Tibial nerve (tissue), 4 donors: ENCODE measurements at regions not wholly inside any gene's neighbourhood (a gene's known extent, or its start where the extent isn't known, plus 50 kb on each side); places are given as distances from the start of the nearest gene placed in this dataset.
"Not testable (repeated sequence)": the region's sequence is repeated elsewhere in the genome, so short reads cannot be mapped to it uniquely, and the experiment has no call there.

Experiments used
- DNase-seq, 2 donors: peaks; one replicate each; pipeline ENCODE4 v3.0.0-alpha.2; 2019; ENCODE audit warnings: low spot score in 2 of 2
- H3K27ac ChIP-seq, 4 donors: fragments of 200-600 bp; sonication (generic) in 3 of 4; one replicate each; pipeline ENCODE4 v1.5.1; 2017 to 2019; ENCODE audit warnings: mild to moderate bottlenecking in 1 of 4
- H3K27me3 ChIP-seq, 2 donors: fragments of 200-600 bp; sonication (generic) in 1 of 2; one replicate each; pipeline versions ENCODE4 v1.5.1 to v1.6.0; 2017 to 2019
- H3K36me3 ChIP-seq, 3 donors: fragments of 200-600 bp; sonication (generic); one replicate each; pipeline ENCODE4 v1.5.1; 2018 to 2019
- H3K4me1 ChIP-seq, 4 donors: fragments of 200-600 bp; sonication (generic) in 3 of 4; one replicate each; pipeline ENCODE4 v1.5.1; 2017 to 2019
- H3K4me3 ChIP-seq, 4 donors: fragments of 200-600 bp; sonication (generic) in 3 of 4; one replicate each; pipeline ENCODE4 v1.5.1; 2017 to 2019; ENCODE audit warnings: mild to moderate bottlenecking in 1 of 4, moderate library complexity in 1 of 4
- H3K9me3 ChIP-seq, 4 donors: fragments of 200-600 bp; sonication (generic) in 3 of 4; one replicate each; pipeline ENCODE4 v1.5.1; 2017 to 2019
- EP300 ChIP-seq, 2 donors: sonication (generic); formaldehyde crosslinking; IDR thresholded peaks; one replicate each; pipeline ENCODE4 v1.6.1; 2017; ENCODE audit warnings: antibody characterized with exemption in 2 of 2, mild to moderate bottlenecking in 1 of 2
- POLR2A ChIP-seq, 2 donors: fragments of 450-650 bp; IDR thresholded peaks; one replicate each; pipeline ENCODE4 v1.6.1; 2017; ENCODE audit warnings: antibody characterized with exemption in 2 of 2, mild to moderate bottlenecking in 2 of 2, moderate library complexity in 2 of 2
- WGBS, 2 donors: methylation state at CpG; one replicate each; pipeline ENCODE4 v1.1.5; 2018; 5-methylcytosine and 5-hydroxymethylcytosine counted together
- TF ChIP-seq, protein P1 (sequence below), 5 experiments: fragments of 200-600 bp in 3 of 5; fragments of 450-650 bp in 2 of 5; sonication (generic) in 3 of 5; IDR thresholded peaks; one replicate each; pipeline ENCODE4 v1.5.1; 2016 to 2019; ENCODE audit warnings: antibody characterized with exemption in 5 of 5, mild to moderate bottlenecking in 3 of 5, moderate library complexity in 2 of 5

DNA sequence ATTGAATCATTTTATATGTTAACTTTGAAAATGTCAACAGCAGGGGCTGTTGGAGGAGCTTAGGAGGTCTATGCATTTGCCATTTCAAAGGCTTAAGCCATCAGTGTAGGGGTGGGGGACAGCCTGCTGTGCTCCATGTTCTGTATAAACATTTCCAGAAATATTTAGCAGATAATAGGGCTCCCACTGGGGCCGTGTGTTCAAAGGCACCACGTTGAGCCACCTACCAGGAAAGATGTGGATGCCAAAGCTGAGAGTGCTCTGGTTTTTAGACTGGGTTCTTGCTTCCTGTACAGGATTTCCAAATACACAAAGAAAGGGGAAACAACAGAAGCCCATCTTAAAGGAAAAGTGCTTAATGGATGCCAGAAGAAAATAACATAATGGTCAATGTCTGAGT is 219.5 kb downstream of the CENPC start:
- 21 to 26% methylated on average over 2 of the region's 2 CpGs for WGBS, 2 donors
- Histone ChIP-seq H3K27ac (no peak overlapping the region), H3K4me1 (no peaks in the 10 kb centered on the region), H3K27me3 (no peaks in the 10 kb centered on the region), H3K9me3 (no peaks in the 10 kb centered on the region), H3K4me3 (no peak overlapping the region), H3K36me3 (no peaks in the 10 kb centered on the region)
- DNase-seq, result no peak
- TF ChIP-seq, protein P1, sequence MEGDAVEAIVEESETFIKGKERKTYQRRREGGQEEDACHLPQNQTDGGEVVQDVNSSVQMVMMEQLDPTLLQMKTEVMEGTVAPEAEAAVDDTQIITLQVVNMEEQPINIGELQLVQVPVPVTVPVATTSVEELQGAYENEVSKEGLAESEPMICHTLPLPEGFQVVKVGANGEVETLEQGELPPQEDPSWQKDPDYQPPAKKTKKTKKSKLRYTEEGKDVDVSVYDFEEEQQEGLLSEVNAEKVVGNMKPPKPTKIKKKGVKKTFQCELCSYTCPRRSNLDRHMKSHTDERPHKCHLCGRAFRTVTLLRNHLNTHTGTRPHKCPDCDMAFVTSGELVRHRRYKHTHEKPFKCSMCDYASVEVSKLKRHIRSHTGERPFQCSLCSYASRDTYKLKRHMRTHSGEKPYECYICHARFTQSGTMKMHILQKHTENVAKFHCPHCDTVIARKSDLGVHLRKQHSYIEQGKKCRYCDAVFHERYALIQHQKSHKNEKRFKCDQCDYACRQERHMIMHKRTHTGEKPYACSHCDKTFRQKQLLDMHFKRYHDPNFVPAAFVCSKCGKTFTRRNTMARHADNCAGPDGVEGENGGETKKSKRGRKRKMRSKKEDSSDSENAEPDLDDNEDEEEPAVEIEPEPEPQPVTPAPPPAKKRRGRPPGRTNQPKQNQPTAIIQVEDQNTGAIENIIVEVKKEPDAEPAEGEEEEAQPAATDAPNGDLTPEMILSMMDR (IDR thresholded peaks at IDR 0.05), result no peak
- TF ChIP-seq EP300 (IDR thresholded peaks at IDR 0.05) (no peak), POLR2A (IDR thresholded peaks at IDR 0.05) (no peak)

DNA sequence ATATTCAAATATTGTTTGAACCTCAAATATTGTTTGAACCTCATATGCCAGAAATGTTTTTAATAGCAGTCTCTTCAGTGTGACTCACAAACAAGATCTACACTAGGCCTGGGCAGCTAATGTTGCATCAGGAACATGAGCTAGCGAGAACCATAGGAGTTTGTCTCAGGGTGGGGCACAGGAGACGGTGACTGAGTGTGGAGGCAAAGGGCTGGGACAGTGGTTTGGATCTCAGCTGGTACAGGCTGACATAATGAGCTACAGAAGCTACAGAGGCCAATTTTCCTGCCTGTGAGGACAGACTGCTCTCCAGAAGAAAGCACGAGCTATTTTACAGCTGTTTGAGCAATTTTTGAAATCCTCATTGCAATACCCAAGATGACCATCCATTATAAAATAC is 224.7 kb downstream of the CENPC start:
- no peaks in the 10 kb centered on the region for H3K27me3 ChIP-seq
- WGBS, 2 donors, result 54 to 64% methylated on average over 3 of the region's 3 CpGs

DNA sequence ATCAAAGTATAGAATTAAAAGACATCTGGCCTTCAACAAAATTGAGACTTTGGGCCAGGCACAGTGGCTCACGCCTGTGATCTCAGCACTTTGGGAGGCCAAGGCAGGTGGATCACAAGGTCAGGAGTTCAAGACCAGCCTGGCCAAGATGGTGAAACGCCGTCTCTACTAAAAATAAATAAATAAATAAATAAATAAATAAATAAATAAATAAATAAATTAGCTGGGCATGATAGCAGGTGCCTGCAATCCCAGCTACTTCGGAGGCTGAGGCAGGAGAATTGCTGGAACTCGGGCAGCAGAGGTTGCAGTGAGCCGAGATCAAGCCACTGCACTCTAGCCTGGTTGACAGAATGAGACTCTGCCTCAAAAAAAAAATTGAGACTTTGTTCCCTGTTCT is 225.7 kb downstream of the CENPC start:
- H3K27me3 ChIP-seq, DNase-seq, H3K4me1 ChIP-seq, H3K9me3 ChIP-seq, H3K36me3 ChIP-seq, H3K27ac ChIP-seq, H3K4me3 ChIP-seq: not testable (repeated sequence)
- 94 to 95% methylated on average over 6 of the region's 6 CpGs for WGBS, 2 donors

More for the DNA sequence above, 224.7 kb downstream of the CENPC start:
- H3K9me3 ChIP-seq, result no peaks in the 10 kb centered on the region
- H3K36me3 ChIP-seq, result no peaks in the 10 kb centered on the region
- no peak overlapping the region for H3K4me3 ChIP-seq
- no peak for TF ChIP-seq EP300 (IDR thresholded peaks at IDR 0.05)
- TF ChIP-seq POLR2A (IDR thresholded peaks at IDR 0.05), result no peak
- TF ChIP-seq, protein P1 (IDR thresholded peaks at IDR 0.05), result no peak
- H3K4me1 ChIP-seq, result no peaks in the 10 kb centered on the region
- H3K27ac ChIP-seq, result no peak overlapping the region
- no peak for DNase-seq

DNA sequence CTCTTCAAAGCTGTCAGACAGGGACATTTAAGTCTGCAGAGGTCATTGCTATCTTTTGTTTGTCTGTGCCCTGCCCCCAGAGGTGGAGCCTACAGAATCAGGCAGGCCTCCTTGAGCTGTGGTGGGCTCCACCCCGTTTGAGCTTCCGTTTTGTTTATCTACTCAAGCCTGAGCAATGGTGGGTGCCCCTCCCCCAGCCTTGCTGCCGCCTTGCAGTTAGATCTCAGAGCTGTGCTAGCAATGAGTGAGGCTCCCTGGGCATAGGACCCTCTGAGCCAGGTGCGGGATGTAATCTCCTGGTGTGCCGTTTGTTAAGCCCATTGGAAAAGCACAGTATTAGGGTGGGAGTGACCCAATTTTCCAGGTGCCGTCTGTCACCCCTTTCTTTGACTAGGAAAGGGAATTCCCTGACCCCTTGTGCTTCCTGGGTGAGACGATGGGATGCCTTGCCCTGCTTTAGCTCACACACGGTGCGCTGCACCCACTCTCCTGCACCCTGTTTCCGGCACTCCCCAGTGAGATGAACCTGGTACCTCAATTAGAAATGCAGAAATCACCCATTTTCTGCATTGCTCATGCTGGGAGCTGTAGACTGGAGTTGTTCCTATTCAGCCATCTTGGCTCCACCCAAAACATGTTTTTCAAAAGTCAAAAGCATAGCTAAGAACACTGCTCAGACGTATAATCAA is 244.7 kb downstream of the CENPC start:
- WGBS, 2 donors, result 79 to 82% methylated on average over 11 of the region's 11 CpGs
- H3K4me1 ChIP-seq, H3K4me3 ChIP-seq, H3K36me3 ChIP-seq, DNase-seq, H3K9me3 ChIP-seq, H3K27me3 ChIP-seq, H3K27ac ChIP-seq: not testable (repeated sequence)

DNA sequence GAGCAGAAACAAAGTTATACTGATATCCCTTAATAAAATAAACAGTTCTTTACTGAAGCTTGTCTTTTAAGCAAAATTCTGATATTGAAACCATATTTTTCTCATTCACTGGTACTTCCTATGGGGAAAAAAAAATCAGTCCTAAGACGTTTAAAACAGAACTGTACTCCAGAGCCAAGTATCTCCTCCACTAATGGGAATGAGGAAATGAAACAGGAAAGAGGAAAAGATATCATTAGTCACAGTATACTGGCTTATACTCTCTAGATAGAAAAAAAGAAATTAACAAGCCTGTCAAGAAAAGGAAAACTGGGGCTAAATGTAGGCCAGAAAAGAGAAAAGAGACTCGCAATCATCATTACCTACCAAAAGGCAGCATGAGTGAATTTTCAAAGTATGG is 252.7 kb downstream of the CENPC start:
- no peaks in the 10 kb centered on the region for H3K27me3 ChIP-seq
- 54 to 57% methylated on average over 2 of the region's 2 CpGs for WGBS, 2 donors
- DNase-seq, result no peak
- no peak overlapping the region for H3K27ac ChIP-seq
- H3K36me3 ChIP-seq, result no peaks in the 10 kb centered on the region
- TF ChIP-seq, protein P1 (IDR thresholded peaks at IDR 0.05), result no peak
- TF ChIP-seq POLR2A (IDR thresholded peaks at IDR 0.05), result no peak
- TF ChIP-seq EP300 (IDR thresholded peaks at IDR 0.05), result no peak
- H3K4me3 ChIP-seq, result no peak overlapping the region
- peaks cover 0 to 6% (median 0%) of the 10 kb centered on the region in 4 donors for H3K9me3 ChIP-seq
- H3K4me1 ChIP-seq, result no peaks in the 10 kb centered on the region

DNA sequence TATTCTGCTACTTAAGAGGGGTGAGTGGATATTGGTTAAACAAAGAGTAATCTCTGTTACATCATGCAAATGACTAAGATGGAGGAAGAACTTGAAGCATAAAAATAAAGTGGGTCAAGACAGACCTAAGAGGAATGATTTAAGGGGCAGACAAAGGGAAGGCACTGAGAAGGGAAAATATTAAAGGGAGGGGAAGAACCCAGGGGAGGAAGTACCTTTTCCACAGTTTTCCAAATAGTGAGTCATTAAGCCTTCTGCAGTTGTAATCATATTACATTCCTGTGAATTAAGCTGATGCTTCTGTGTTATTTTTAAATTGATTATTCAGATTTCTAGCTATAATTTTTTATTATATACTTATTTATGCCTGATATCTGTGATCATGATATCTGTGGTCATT is 253.3 kb downstream of the CENPC start:
- TF ChIP-seq POLR2A (IDR thresholded peaks at IDR 0.05) (no peak), EP300 (IDR thresholded peaks at IDR 0.05) (no peak)
- TF ChIP-seq, protein P1 (IDR thresholded peaks at IDR 0.05), result no peak
- no peaks in the 10 kb centered on the region for H3K4me1 ChIP-seq
- H3K4me3 ChIP-seq, result no peak overlapping the region

More for the DNA sequence above, 253.3 kb downstream of the CENPC start:
- no peaks in the 10 kb centered on the region for H3K36me3 ChIP-seq
- no peak for DNase-seq
- H3K9me3 ChIP-seq, result peaks cover 0 to 9% (median 0%) of the 10 kb centered on the region in 4 donors
- no peak overlapping the region for H3K27ac ChIP-seq
- H3K27me3 ChIP-seq, result no peaks in the 10 kb centered on the region
